SK-MEL-5 (cell line): ENCODE measurements at regions not wholly inside any gene's neighbourhood (a gene's known extent, or its start where the extent isn't known, plus 50 kb on each side); places are given as distances from the start of the nearest gene placed in this dataset.

Source experiments
- DNase-seq: peaks from one replicate; pipeline ENCODE4 v3.0.0-alpha.2; 2016; ENCODE audit warnings: low read depth, low spot score
- in situ Hi-C: cut with HindIII; loops from 2 replicates; pipeline ENCODE4 v1.10.0; 2016; ENCODE audit warnings: low sequenced_read_pairs, high pct_unique_total_duplicates, low pct_unique_long_range_greater_than_20kb

DNA sequence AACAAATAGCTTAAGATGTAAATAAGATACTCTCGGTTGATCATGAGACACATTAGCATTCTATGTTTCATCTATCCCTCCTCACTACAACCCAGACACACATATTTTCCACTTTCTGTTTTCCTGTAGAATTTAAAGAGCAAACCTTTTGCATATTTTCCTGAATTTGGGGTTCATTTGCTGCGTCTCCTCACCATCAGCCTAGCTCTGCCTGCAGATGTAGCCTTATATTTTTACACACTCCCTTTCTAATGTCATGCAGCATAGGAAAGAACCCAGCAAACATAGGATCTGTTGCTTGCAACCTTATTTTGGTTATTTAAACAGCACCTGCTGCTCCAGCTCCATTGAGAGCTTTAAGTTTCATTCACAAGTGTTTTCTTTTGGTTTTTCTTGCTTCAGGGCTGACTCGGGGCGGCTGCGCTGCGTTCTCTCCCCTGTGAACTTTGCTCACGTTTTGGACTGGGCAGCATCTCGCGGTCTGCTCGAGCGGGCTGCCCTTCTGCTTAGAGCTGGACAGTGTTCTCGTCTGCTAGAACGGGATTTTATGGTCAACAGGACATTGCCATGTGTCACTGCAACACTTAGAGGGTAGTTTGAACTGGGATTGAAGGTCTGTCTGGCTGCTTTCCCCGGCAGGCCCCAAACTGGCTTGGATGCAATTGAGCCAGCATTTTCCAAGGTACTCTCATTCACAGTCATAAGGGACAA, 57.8 kb upstream of the VRK1 start:
- in situ Hi-C loops: no loop called here
- no peak for DNase-seq

DNA sequence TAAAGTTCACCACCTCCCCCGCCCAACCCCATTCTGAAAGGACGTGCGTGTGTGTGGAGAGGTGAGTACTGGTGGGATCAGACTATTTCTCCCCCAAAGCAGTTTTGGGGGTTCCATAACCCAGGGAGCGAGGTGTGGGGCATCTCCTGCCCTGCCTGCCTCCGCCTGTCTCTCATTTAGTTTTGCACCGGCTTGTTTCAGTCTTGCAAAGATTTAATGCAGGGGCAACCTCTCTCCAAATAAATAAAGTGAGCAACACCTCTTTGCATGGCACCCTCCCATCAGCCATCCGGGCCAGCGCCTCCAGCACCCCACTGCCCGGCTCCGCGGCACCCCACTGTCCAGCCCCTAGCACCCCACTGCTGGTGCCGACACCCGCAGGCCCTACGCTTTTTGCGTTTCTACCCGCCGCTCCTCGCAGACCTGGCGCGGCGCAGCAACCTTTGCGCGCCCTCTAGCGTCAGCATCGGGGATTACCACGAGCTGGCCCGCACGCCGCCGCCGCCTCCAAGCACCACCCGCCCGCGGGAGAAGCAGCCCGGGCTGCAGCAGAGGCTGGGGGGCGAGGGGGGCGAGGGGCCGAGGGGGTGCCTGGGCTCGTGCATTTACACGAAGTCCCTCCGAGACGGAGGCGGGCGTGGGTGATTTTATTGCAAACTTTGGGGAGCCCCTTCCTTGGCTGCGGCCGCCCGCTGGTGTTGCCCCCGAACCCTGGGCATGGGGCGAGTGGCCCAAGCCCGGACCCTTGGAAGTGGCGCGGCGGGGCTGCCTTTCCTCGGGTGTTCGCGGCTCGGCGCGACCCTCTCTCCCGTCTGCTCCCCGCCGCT, 55.8 kb upstream of the VRK1 start:
- in situ Hi-C loops: no loop called here
- DNase-seq: peak; percentile 48

DNA sequence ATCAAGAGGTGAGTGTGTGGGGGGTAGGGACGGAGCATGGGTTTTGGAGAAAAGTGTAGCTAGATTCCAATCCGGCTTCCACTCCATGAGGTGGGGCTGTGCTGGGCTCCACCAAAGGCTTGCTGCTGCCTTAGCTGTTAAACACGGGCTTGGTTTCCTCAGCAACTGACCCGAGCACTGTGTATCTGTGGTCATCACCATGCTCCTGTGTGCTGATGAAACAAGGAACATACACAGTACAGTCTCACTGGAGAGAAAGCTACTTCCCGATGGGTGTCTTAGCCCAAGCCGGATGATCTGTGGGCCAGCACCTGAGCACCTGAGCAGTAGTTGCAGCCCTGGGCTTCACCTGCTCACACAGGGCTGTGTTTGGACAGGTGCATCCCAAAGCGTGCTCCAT, 52.9 kb upstream of the VRK1 start:
- no peak for DNase-seq
- in situ Hi-C loops: no loop called here

GRCh38 chr14:96745500-96746051, 51.6 kb upstream of the VRK1 start:
- no peak for DNase-seq
- in situ Hi-C loops: no loop called here

DNA sequence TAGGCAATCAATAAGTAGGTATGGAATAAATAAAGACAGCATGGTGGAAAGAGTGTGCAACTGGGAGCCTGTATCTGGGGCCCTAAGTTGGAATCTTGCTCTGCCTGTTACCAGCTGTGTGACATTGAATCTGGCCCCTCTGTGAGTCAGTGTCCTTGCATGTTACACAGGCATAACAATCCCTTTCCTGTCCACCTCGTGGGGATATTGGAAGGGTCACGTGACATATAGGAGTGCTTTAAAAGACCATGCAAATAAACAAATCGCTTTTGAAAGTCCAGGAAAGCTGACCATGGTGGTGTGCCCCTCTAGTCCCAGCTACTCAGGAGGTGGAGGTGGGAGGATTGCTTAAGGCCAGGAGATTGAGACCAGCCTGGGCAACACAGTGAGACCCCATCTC, 51.1 kb upstream of the VRK1 start:
- DNase-seq: no peak
- in situ Hi-C loops: no loop called here

- in situ Hi-C loops: no loop called here
- no peak for DNase-seq
These were observed 50.2 kb upstream of the VRK1 start for GRCh38 chr14:96747006-96747405.
